PC-9 (cell line): ENCODE measurements at regions not wholly inside any gene's neighbourhood (a gene's known extent, or its start where the extent isn't known, plus 50 kb on each side); places are given as distances from the start of the nearest gene placed in this dataset.

Experiments
- BruUV-seq: library from RNA; stranded (reverse); fragments of 400-500 nt; replicated peaks from 2 replicates; lab custom pipeline; 2021; lab: Mats Ljungman, UMichigan
- CTCF ChIA-PET: fragments of 300-600 bp; sonication (Branson Sonifier 250); formaldehyde crosslinking; loops from one replicate; lab custom pipeline; 2022; ENCODE audit warnings: antibody characterized with exemption; lab: Charles Lee
- POLR2A ChIA-PET: fragments of 300-600 bp; sonication (Branson Sonifier 250); formaldehyde crosslinking; loops from one replicate; lab custom pipeline; 2022; ENCODE audit warnings: antibody characterized with exemption; ENCODE audit not compliant: unreplicated experiment; lab: Charles Lee
- DNase-seq, 2 experiments: peaks; one replicate each; pipeline versions ENCODE4 v3.0.0 to v3.0.0-alpha.2; 2015 to 2022; ENCODE audit warnings: mixed read lengths in 1 of 2
- H2AFZ ChIP-seq: fragments of 200-600 bp; sonication (generic); 2 replicates; pipeline ENCODE4 v1.8.1; 2017; ENCODE audit warnings: antibody characterized with exemption
- H3F3A ChIP-seq: fragments of 200-600 bp; sonication (generic); 2 replicates; pipeline ENCODE4 v1.8.1; 2017; ENCODE audit warnings: antibody characterized with exemption, mild to moderate bottlenecking, low read depth; ENCODE audit not compliant: insufficient read depth
- H3K27ac ChIP-seq: fragments of 200-600 bp; sonication (generic); 2 replicates; pipeline ENCODE4 v1.6.1; 2016; ENCODE audit warnings: mixed run types
- H3K27me3 ChIP-seq: fragments of 200-600 bp; sonication (generic); 2 replicates; pipeline ENCODE4 v1.6.1; 2016; ENCODE audit warnings: low read depth, mixed run types; ENCODE audit not compliant: insufficient read depth
- H3K36me3 ChIP-seq: fragments of 200-600 bp; sonication (generic); 2 replicates; pipeline ENCODE4 v1.6.1; 2016; ENCODE audit warnings: low read depth, mixed run types
- H3K4me1 ChIP-seq: fragments of 200-600 bp; sonication (generic); replicated peaks from 2 replicates; pipeline ENCODE4 v1.6.1; 2016; ENCODE audit warnings: mixed run types; ENCODE audit not compliant: insufficient read depth
- H3K4me2 ChIP-seq: fragments of 200-600 bp; sonication (generic); 2 replicates; pipeline ENCODE4 v1.6.1; 2017; ENCODE audit warnings: mixed run types
- H3K4me3 ChIP-seq: fragments of 200-600 bp; sonication (generic); 2 replicates; pipeline ENCODE4 v1.6.1; 2016; ENCODE audit warnings: mixed run types
- H3K79me2 ChIP-seq: fragments of 200-600 bp; sonication (generic); 2 replicates; pipeline ENCODE4 v1.6.1; 2017; ENCODE audit warnings: low read depth, mixed run types
- H3K9me2 ChIP-seq: fragments of 200-600 bp; sonication (generic); 2 replicates; pipeline ENCODE4 v1.8.1; 2017; ENCODE audit warnings: mild to moderate bottlenecking; ENCODE audit not compliant: insufficient read depth
- H3K9me3 ChIP-seq: fragments of 200-600 bp; sonication (generic); 2 replicates; pipeline ENCODE4 v1.8.1; 2016; ENCODE audit warnings: low read depth; ENCODE audit not compliant: insufficient read depth
- H4K20me1 ChIP-seq: fragments of 200-600 bp; sonication (generic); 2 replicates; pipeline ENCODE4 v1.8.1; 2017; ENCODE audit not compliant: insufficient read depth
- CTCF ChIP-seq: fragments of 200-600 bp; sonication (generic); conservative IDR thresholded peaks from 2 replicates; pipeline ENCODE4 v1.6.1; 2017; ENCODE audit warnings: mixed run types, antibody characterized with exemption, mild to moderate bottlenecking, moderate library complexity
- EZH2 ChIP-seq: fragments of 200-600 bp; sonication (generic); IDR thresholded peaks from 2 replicates; pipeline ENCODE4 v1.8.0; 2017; ENCODE audit warnings: antibody characterized with exemption, low read depth
- intact Hi-C: fragments of 100-400 bp; cut with micrococcal nuclease; formaldehyde crosslinking; loops from one replicate; pipeline ENCODE4 v1.10.0; 2022; ENCODE audit not compliant: unreplicated experiment

DNA sequence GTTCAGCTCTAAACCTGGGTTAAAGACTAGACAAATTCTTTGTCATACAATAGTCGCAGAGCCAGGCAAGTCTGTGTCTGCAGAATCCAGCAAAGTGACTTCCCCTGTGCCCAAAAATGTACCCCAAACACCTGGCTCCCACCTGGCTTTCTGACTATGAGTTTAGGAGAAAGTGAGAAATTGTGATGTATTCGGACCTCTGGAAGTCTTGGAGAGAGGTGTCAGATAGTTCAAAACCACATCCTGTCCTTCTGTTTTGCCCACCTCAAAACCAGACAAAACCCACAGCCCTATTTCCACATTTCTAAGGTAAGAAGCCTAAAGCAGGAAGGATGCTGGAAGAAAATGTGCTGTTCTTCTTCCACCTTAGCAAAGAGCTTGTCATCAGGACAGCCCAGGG is 63.8 kb upstream of the CLMP start:
- no peaks in the 10 kb centered on the region for H3K79me2 ChIP-seq
- H3K27me3 ChIP-seq: no peaks in the 10 kb centered on the region
- no peak overlapping the region for H3K4me2 ChIP-seq
- H3K27ac ChIP-seq: no peak overlapping the region
- no peak for DNase-seq
- H3K9me3 ChIP-seq: peaks cover 10% of the 10 kb centered on the region; the same call in 1 of the 2 replicates
- no peak overlapping the region for H3K4me3 ChIP-seq
- TF ChIP-seq EZH2: no peak
- TF ChIP-seq CTCF: no peak
- no peaks in the 10 kb centered on the region for H3K36me3 ChIP-seq
- H3K4me1 ChIP-seq: 0 out of 2 replicates have a peak, but pooled peaks cover 9% of the 10 kb centered on the region
- H2AFZ ChIP-seq: no peak overlapping the region
- H4K20me1 ChIP-seq: no peaks in the 10 kb centered on the region
- intact Hi-C loops: no loop called here
- ChIA-PET CTCF (interaction anchor here (1.8 kb wide), 1 partner anchor 12 kb away, joined by 6 read pairs; no protein-coding TSS in a partner anchor), POLR2A (no interaction called here)
- H3F3A ChIP-seq: no peaks in the 10 kb centered on the region
- no peaks in the 10 kb centered on the region for H3K9me2 ChIP-seq
- BruUV-seq: no TSS peak

- Histone ChIP-seq H3K9me2 (no peaks in the 10 kb centered on the region), H3K27ac (no peak overlapping the region), H4K20me1 (no peaks in the 10 kb centered on the region), H3K4me3 (no peak overlapping the region), H2AFZ (no peak overlapping the region), H3K36me3 (no peaks in the 10 kb centered on the region), H3K4me1 (0 out of 2 replicates have a peak, but pooled peaks cover 9% of the 10 kb centered on the region), H3F3A (no peaks in the 10 kb centered on the region), H3K27me3 (no peaks in the 10 kb centered on the region), H3K9me3 (peaks cover 10% of the 10 kb centered on the region; the same call in 1 of the 2 replicates), H3K4me2 (no peak overlapping the region), H3K79me2 (no peaks in the 10 kb centered on the region)
- no TSS peak for BruUV-seq
- no peak for DNase-seq
- intact Hi-C loops: no loop called here
- ChIA-PET CTCF (no interaction called here), POLR2A (no interaction called here)
- TF ChIP-seq CTCF (no peak), EZH2 (no peak)
Measured at GRCh38 chr11:123257370-123257769, 62.3 kb upstream of the CLMP start.

GRCh38 chr11:123255909-123256308 is 60.9 kb upstream of the CLMP start:
- intact Hi-C loops: no loop called here
- CTCF ChIA-PET: no interaction called here

More at GRCh38 chr11:123255909-123256308, 60.9 kb upstream of the CLMP start:
- POLR2A ChIA-PET: no interaction called here
- Histone ChIP-seq H3K9me3 (peaks cover 10% of the 10 kb centered on the region; the same call in 1 of the 2 replicates), H3K4me3 (no peak overlapping the region), H4K20me1 (no peaks in the 10 kb centered on the region), H3K79me2 (no peaks in the 10 kb centered on the region), H3K36me3 (no peaks in the 10 kb centered on the region), H3K4me2 (no peak overlapping the region), H3K27me3 (no peaks in the 10 kb centered on the region), H2AFZ (no peak overlapping the region), H3K27ac (no peak overlapping the region), H3F3A (no peaks in the 10 kb centered on the region; the same call in 1 of the 2 replicates), H3K9me2 (no peaks in the 10 kb centered on the region), H3K4me1 (peaks cover 9% of the 10 kb centered on the region; the same call in 1 of the 2 replicates)
- TF ChIP-seq CTCF: no peak
- TF ChIP-seq EZH2: no peak
- DNase-seq: no peak
- BruUV-seq: no TSS peak
